ENCODE measurements at regions not wholly inside any gene's neighbourhood (a gene's known extent, or its start where the extent isn't known, plus 50 kb on each side); places are given as distances from the start of the nearest gene placed in this dataset.
A peak's percentile ranks its signal among the peaks of the same experiment; 100 is the strongest.
"Not testable (repeated sequence)": the region's sequence is repeated elsewhere in the genome, so short reads cannot be mapped to it uniquely, and the experiment has no call there.

DNA sequence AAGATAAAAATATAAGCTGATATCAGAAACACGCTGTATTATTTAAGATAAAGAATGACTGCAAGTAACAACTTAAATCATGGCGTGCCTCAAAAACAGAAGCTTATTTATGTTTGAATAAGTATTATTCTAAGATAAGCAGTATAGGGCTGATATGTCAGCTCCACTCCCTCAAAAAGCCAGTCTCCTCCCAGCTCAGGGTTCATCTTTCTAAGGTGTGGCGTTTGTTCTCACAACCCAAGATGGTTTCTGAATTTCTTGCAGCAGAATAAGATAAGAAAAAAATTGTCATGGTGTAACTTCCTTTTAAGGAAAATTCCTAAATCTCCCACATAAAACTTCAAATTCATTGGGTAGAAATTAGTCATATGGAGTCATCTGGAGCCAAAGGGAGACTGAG is 166.1 kb upstream of the POU1F1 start:
- DNase-seq (ENCODE audit: low read depth) = no peak
- no peak for TF ChIP-seq CTCF (IDR thresholded peaks at IDR 0.05; ENCODE audit: low read length, missing control alignments)
- no peak overlapping the region for H3K4me3 ChIP-seq (replicated peaks; ENCODE audit: low read depth, low read length)

GRCh38 chr3:87437765-87438164 is 161.4 kb upstream of the POU1F1 start:
- TF ChIP-seq CTCF (IDR thresholded peaks at IDR 0.05; ENCODE audit: low read length, missing control alignments) = no peak
- H3K4me3 ChIP-seq (replicated peaks; ENCODE audit: low read depth, low read length) = no peak overlapping the region
- no peak for DNase-seq (ENCODE audit: low read depth)

- no peak for TF ChIP-seq CTCF (IDR thresholded peaks at IDR 0.05; ENCODE audit: low read length, missing control alignments)
Observed at GRCh38 chr3:87436781-87437543, 160.6 kb upstream of the POU1F1 start.

GRCh38 chr3:87435926-87436620 is 159.7 kb upstream of the POU1F1 start:
- TF ChIP-seq CTCF (IDR thresholded peaks at IDR 0.05; ENCODE audit: low read length, missing control alignments) = no peak
- H3K4me3 ChIP-seq (replicated peaks; ENCODE audit: low read depth, low read length) = no peak overlapping the region
- DNase-seq (ENCODE audit: low read depth) = no peak

More at GRCh38 chr3:87436781-87437543, 160.6 kb upstream of the POU1F1 start:
- H3K4me3 ChIP-seq (replicated peaks; ENCODE audit: low read depth, low read length) = no peak overlapping the region
- DNase-seq (ENCODE audit: low read depth) = peak; percentile 16

GRCh38 chr3:87433445-87433844 is 157.1 kb upstream of the POU1F1 start:
- DNase-seq (ENCODE audit: low read depth); H3K4me3 ChIP-seq (replicated peaks; ENCODE audit: low read depth, low read length): not testable (repeated sequence)

DNA sequence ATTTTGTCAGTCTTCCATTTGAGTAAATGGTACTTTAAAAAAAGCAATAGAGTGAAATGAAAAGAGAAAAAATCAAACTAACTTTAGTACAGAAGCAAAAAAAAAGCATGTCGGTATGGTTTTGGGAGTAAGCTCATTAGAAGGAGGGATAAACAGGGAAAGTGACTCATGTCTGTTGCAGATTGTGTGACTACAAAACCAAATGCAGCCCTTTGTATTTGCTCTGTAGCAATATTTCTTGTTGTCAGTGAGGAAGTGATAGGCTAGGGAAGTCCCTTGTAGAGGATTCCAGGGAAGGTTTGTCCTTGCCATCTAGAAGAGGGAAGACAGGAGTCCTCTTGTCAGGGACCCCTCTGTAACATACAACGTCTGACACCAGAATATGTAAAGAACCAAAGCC is 150.5 kb upstream of the POU1F1 start:
- no peak for DNase-seq (ENCODE audit: low read depth)
- no peak overlapping the region for H3K4me3 ChIP-seq (replicated peaks; ENCODE audit: low read depth, low read length)
- TF ChIP-seq CTCF (IDR thresholded peaks at IDR 0.05; ENCODE audit: low read length, missing control alignments) = no peak

GRCh38 chr3:87425056-87425455 is 148.7 kb upstream of the POU1F1 start:
- H3K4me3 ChIP-seq (replicated peaks; ENCODE audit: low read depth, low read length) = no peak overlapping the region
- TF ChIP-seq CTCF (IDR thresholded peaks at IDR 0.05; ENCODE audit: low read length, missing control alignments) = no peak
- no peak for DNase-seq (ENCODE audit: low read depth)
